HEK293 (cell line): ENCODE measurements at regions not wholly inside any gene's neighbourhood (a gene's known extent, or its start where the extent isn't known, plus 50 kb on each side); places are given as distances from the start of the nearest gene placed in this dataset.

Source experiments
- CTCF ChIP-seq: fragments of 450-650 bp; formaldehyde crosslinking; IDR thresholded peaks from 2 replicates; pipeline ENCODE4 v1.5.1; 2016; ENCODE audit warnings: missing biosample characterization, missing genetic modification characterization
- KLF10 ChIP-seq: fragments of 450-650 bp; IDR thresholded peaks from 2 replicates; pipeline ENCODE4 v1.5.1; 2018; ENCODE audit warnings: missing biosample characterization, mild to moderate bottlenecking, missing genetic modification characterization
- SETDB1 ChIP-seq: IDR thresholded peaks from one replicate; pipeline ENCODE4 v1.6.1; 2017; ENCODE audit warnings: mild to moderate bottlenecking, low read length, moderate library complexity, mixed read lengths; ENCODE audit not compliant: insufficient read length
- TCF7L2 ChIP-seq: IDR thresholded peaks from 2 replicates; pipeline ENCODE4 v1.6.1; 2011; ENCODE audit warnings: low read depth, mild to moderate bottlenecking, inconsistent platforms, low read length, moderate library complexity, borderline replicate concordance
- YY1 ChIP-seq: fragments of 450-650 bp; formaldehyde crosslinking; IDR thresholded peaks from 2 replicates; pipeline ENCODE4 v1.5.1; 2018; ENCODE audit warnings: missing biosample characterization, missing genetic modification characterization
- ZFP37 ChIP-seq: fragments of 450-650 bp; formaldehyde crosslinking; IDR thresholded peaks from 2 replicates; pipeline ENCODE4 v1.5.1; 2016; ENCODE audit warnings: missing biosample characterization, missing genetic modification characterization
- ZNF558 ChIP-seq: fragments of 450-650 bp; formaldehyde crosslinking; IDR thresholded peaks from 2 replicates; pipeline ENCODE4 v1.5.1; 2016; ENCODE audit warnings: missing biosample characterization, missing genetic modification characterization
- ZNF670 ChIP-seq: fragments of 450-650 bp; formaldehyde crosslinking; IDR thresholded peaks from 2 replicates; pipeline ENCODE4 v1.5.1; 2016; ENCODE audit warnings: missing biosample characterization, missing genetic modification characterization, low read depth
- TF ChIP-seq, protein P1 (sequence below): sonication (generic); formaldehyde crosslinking; IDR thresholded peaks from 2 replicates; pipeline ENCODE4 v1.8.1; 2022; ENCODE audit warnings: mild to moderate bottlenecking, moderate library complexity, missing genetic modification reagents

DNA sequence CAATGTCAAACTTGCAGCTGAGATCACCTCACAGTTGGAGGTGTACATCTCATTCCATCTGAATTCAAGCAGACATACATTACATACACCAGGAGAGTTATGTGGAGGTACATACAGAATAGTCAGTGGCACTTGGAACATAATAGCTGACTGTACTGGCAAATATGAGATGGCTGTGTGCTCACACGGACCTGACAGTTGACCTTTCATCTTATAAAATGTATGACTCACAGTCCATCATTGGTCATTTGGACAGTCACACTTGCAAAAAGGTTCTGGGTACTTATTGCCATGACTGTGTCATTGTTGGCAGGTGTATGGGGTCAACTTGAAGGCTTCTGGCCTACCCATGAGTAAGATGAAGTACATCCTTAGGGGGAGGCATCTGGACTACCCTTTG is 88.6 kb upstream of the WDR1 start:
- no peak for TF ChIP-seq CTCF (tag by site-specific recombination)
- TF ChIP-seq KLF10 (tag by site-specific recombination), result no peak
- no peak for TF ChIP-seq ZFP37 (tag by site-specific recombination)
- TF ChIP-seq ZNF558 (tag by site-specific recombination), result no peak
- no peak for TF ChIP-seq TCF7L2
- TF ChIP-seq SETDB1, result no peak
- TF ChIP-seq, protein P1, sequence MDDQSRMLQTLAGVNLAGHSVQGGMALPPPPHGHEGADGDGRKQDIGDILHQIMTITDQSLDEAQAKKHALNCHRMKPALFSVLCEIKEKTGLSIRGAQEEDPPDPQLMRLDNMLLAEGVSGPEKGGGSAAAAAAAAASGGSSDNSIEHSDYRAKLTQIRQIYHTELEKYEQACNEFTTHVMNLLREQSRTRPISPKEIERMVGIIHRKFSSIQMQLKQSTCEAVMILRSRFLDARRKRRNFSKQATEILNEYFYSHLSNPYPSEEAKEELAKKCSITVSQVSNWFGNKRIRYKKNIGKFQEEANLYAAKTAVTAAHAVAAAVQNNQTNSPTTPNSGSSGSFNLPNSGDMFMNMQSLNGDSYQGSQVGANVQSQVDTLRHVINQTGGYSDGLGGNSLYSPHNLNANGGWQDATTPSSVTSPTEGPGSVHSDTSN (CRISPR knock-in tag), result no peak
- no peak for TF ChIP-seq YY1 (tag by site-specific recombination)
- TF ChIP-seq ZNF670 (tag by site-specific recombination), result no peak
